ENCODE measurements at regions not wholly inside any gene's neighbourhood (a gene's known extent, or its start where the extent isn't known, plus 50 kb on each side); places are given as distances from the start of the nearest gene placed in this dataset.

GRCh38 chr18:54020966-54021365 lies 203.5 kb downstream of the MBD2 start:
- DNase-seq (ENCODE audit: extremely low read depth, low read depth) = no peak
- TF ChIP-seq, protein P1, sequence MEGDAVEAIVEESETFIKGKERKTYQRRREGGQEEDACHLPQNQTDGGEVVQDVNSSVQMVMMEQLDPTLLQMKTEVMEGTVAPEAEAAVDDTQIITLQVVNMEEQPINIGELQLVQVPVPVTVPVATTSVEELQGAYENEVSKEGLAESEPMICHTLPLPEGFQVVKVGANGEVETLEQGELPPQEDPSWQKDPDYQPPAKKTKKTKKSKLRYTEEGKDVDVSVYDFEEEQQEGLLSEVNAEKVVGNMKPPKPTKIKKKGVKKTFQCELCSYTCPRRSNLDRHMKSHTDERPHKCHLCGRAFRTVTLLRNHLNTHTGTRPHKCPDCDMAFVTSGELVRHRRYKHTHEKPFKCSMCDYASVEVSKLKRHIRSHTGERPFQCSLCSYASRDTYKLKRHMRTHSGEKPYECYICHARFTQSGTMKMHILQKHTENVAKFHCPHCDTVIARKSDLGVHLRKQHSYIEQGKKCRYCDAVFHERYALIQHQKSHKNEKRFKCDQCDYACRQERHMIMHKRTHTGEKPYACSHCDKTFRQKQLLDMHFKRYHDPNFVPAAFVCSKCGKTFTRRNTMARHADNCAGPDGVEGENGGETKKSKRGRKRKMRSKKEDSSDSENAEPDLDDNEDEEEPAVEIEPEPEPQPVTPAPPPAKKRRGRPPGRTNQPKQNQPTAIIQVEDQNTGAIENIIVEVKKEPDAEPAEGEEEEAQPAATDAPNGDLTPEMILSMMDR (IDR thresholded peaks at IDR 0.05; ENCODE audit: low read depth, low read length) = no peak

DNA sequence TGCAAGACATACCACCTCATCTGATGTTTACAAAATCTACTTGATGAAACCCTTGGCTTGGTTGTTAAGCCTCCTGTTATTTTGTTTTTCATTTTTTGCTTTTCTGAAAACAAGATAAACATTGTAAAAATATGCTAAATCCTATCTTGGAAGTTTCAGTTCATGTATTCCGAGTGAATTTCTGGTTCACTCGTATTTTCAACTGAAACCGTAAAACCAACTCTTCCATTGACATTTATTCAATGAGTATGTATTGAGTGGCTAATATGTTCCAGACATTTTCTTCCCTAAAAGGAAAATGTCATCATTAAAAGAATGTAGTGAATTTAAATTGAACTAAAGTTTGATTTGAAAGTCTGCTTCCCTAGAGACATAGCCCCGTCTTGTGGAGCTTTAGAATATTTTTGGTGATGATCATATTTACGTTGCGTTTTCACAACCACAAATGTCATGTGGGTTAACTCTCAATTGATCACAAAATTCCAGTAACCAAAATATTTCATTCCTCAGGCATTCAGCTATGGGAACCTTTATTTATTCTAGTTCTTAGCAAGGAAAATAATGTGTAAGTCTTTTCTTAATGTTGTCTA lies 204.2 kb downstream of the MBD2 start:
- DNase-seq (ENCODE audit: extremely low read depth, low read depth) = peak; percentile 18
- TF ChIP-seq, protein P1 (IDR thresholded peaks at IDR 0.05; ENCODE audit: low read depth, low read length) = peak; percentile 38

- TF ChIP-seq, protein P1 (IDR thresholded peaks at IDR 0.05; ENCODE audit: low read depth, low read length) = no peak
These were observed 204.8 kb downstream of the MBD2 start for GRCh38 chr18:54019641-54020040.

GRCh38 chr18:54013452-54013851 lies 211.0 kb downstream of the MBD2 start:
- no peak for DNase-seq (ENCODE audit: extremely low read depth, low read depth)
- TF ChIP-seq, protein P1 (IDR thresholded peaks at IDR 0.05; ENCODE audit: low read depth, low read length) = no peak

More at GRCh38 chr18:54019641-54020040, 204.8 kb downstream of the MBD2 start:
- no peak for DNase-seq (ENCODE audit: extremely low read depth, low read depth)

- DNase-seq (ENCODE audit: extremely low read depth, low read depth) = no peak
- TF ChIP-seq, protein P1 (IDR thresholded peaks at IDR 0.05; ENCODE audit: low read depth, low read length) = no peak
These were observed 219.6 kb downstream of the MBD2 start for GRCh38 chr18:54004828-54005227.

DNA sequence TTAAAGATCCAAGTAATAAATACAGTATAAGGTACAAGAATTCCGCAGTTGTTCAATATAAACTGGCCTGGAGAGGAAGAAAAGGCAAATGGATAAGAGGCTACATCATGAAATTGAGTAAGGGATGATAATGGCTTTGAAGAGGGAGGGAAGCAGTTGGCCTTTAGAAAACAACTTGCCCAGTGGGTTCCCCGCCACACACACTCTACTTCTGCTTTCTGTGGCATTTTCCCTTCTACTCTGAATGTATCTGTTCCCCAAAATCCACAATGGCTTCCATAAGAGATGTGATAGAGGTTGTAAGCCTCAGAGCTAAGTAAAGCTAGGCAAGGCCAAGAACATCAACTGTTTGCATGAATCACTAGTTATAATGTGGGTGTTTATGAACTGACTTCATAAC lies 221.3 kb downstream of the MBD2 start:
- DNase-seq (ENCODE audit: extremely low read depth, low read depth) = no peak
- TF ChIP-seq, protein P1 (IDR thresholded peaks at IDR 0.05; ENCODE audit: low read depth, low read length) = no peak

- TF ChIP-seq, protein P1 (IDR thresholded peaks at IDR 0.05; ENCODE audit: low read depth, low read length) = no peak
- DNase-seq (ENCODE audit: extremely low read depth, low read depth) = no peak
These were observed 227.4 kb downstream of the MBD2 start for GRCh38 chr18:53997064-53997463.

Measured in AG09319 (cell line).